ENCODE measurements at regions not wholly inside any gene's neighbourhood (a gene's known extent, or its start where the extent isn't known, plus 50 kb on each side); places are given as distances from the start of the nearest gene placed in this dataset.

GRCh38 chr12:60394665-60395064, 798.8 kb downstream of the SLC16A7 start:
- ChIA-PET POLR2A (no interaction called here), CTCF (ENCODE audit: low intra/inter-chr PET ratio) (no interaction called here)
- Histone ChIP-seq H3K79me2 (ENCODE audit: control insufficient read depth, insufficient read depth, low read length) (no peaks in the 10 kb centered on the region), H3K9me3 (replicated peaks; ENCODE audit: control insufficient read depth, insufficient read depth, low read depth, low read length) (no peaks in the 10 kb centered on the region; the same call in 1 of the 2 replicates), H3K9ac (ENCODE audit: insufficient read depth in 1 of 2, low read depth in 2 of 2, low read length in 2 of 2) (no peak overlapping the region), H3K27me3 (ENCODE audit: control insufficient read depth in 2 of 2, insufficient read depth in 2 of 2, low read length in 2 of 2) (no peaks in the 10 kb centered on the region), H3K4me3 (no peak overlapping the region), H2AFZ (ENCODE audit: low read depth, low read length) (no peak overlapping the region), H3K27ac (ENCODE audit: extremely low read depth, low read depth, low read length) (no peak overlapping the region), H3K36me3 (ENCODE audit: control insufficient read depth, insufficient read depth, low read length) (no peaks in the 10 kb centered on the region), H4K20me1 (replicated peaks; ENCODE audit: control insufficient read depth, insufficient read depth, low read length) (no peaks in the 10 kb centered on the region), H3K4me1 (replicated peaks in 1 of 2; ENCODE audit: control insufficient read depth in 2 of 2, insufficient read depth in 2 of 2, low read length in 2 of 2) (no peaks in the 10 kb centered on the region), H3K9me1 (ENCODE audit: control insufficient read depth, insufficient read depth, low read length) (no peaks in the 10 kb centered on the region), H3K4me2 (ENCODE audit: insufficient read depth, low read length) (no peak overlapping the region)
- intact Hi-C loops (cut with micrococcal nuclease) (no loop called here), in situ Hi-C loops (cut with MboI) (no loop called here)
- DNase-seq (ENCODE audit: extremely low read depth in 1 of 4, low spot score in 3 of 4): no peak
- TF ChIP-seq MXD1 (CRISPR knock-in tag; IDR thresholded peaks at IDR 0.05; ENCODE audit: borderline replicate concordance, poor library complexity, severe bottlenecking) (no peak), SMARCA4 (IDR thresholded peaks at IDR 0.05) (no peak), HMG20A (CRISPR knock-in tag; conservative IDR thresholded peaks at IDR 0.05) (no peak), KLF6 (CRISPR knock-in tag; IDR thresholded peaks at IDR 0.05; ENCODE audit: borderline replicate concordance) (no peak), NONO (IDR thresholded peaks at IDR 0.05; ENCODE audit: low read depth in 2 of 2, low read length in 1 of 2) (no peak), MLX (CRISPR knock-in tag; conservative IDR thresholded peaks at IDR 0.05) (no peak), ZNF586 (CRISPR knock-in tag; conservative IDR thresholded peaks at IDR 0.05) (no peak), ZKSCAN3 (CRISPR knock-in tag; IDR thresholded peaks at IDR 0.05) (no peak), AFF4 (CRISPR knock-in tag; IDR thresholded peaks at IDR 0.05) (no peak), HNRNPLL (IDR thresholded peaks at IDR 0.05; ENCODE audit: low read depth, low read length, poor library complexity, severe bottlenecking) (no peak), ZNF57 (CRISPR knock-in tag; IDR thresholded peaks at IDR 0.05) (no peak), SPI1 (IDR thresholded peaks at IDR 0.05; ENCODE audit: borderline replicate concordance, low read depth, low read length) (no peak), SUPT5H (IDR thresholded peaks at IDR 0.05) (no peak), HNRNPUL1 (IDR thresholded peaks at IDR 0.05; ENCODE audit: low read length) (no peak), NR1H2 (CRISPR knock-in tag; IDR thresholded peaks at IDR 0.05) (no peak), TAL1 (IDR thresholded peaks at IDR 0.05) (no peak), CC2D1A (IDR thresholded peaks at IDR 0.05) (no peak)
- no TSS peak for BruUV-seq (replicated peaks)
- no peak for ATAC-seq
- no peak for FAIRE-seq
- WGBS (ENCODE audit: insufficient coverage, low coverage, missing lambda C conversion rate): 0% methylated on average over 2 of the region's 2 CpGs

All from K562 (cell line).